HG02678 (cell line): ENCODE measurements at regions not wholly inside any gene's neighbourhood (a gene's known extent, or its start where the extent isn't known, plus 50 kb on each side); places are given as distances from the start of the nearest gene placed in this dataset.
A peak's percentile ranks its signal among the peaks of the same experiment; 100 is the strongest.

ENCODE experiments used
- ATAC-seq: cut with Tn5 transposase; IDR thresholded peaks from one replicate; pipeline ENCODE4 v1.9.1; 2021; ENCODE audit warnings: mild to moderate bottlenecking, moderate library complexity; ENCODE audit not compliant: unreplicated experiment

DNA sequence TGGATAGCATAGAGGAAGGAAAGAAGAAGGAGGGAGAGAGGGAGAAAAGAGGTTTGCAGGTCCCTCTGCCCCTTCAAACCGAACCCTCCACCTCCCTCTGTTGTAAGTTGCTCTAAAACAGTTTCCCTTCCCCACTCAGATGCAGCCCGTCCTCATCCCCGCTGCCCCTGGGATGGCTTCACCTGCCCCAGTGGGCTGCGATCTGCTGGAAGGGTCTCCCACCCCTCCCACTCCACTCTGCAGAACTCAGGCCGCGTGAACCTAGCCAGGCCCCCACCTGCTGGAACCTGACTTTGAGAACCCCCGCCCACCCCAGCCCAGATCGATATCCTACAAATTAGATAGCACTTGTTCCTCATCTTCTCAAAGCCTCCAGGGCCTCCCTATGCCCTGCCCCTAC lies 190.8 kb downstream of the DLL1 start:
- no peak for ATAC-seq

DNA sequence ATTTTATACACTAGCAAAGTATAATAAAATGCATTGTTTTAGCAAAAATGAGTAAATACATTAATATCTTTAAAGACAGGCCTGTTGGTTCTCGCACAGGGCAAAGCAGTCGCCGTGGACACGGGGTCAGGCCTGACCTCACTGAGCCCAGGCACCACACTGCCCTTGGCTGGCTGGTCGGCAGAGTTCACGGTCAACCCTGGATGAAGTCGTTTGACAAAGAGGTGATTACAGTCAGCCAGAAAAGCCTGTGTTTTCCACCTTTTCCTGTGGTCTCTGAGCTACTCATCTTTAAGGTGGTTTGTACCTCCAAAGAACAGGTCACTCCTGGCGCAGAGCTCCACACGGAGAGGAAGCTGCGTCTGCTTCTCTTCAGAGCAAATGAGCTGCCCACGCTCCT lies 191.5 kb downstream of the DLL1 start:
- ATAC-seq: no peak

GRCh38 chr6:170098428-170099170 lies 192.3 kb downstream of the DLL1 start:
- ATAC-seq: no peak

DNA sequence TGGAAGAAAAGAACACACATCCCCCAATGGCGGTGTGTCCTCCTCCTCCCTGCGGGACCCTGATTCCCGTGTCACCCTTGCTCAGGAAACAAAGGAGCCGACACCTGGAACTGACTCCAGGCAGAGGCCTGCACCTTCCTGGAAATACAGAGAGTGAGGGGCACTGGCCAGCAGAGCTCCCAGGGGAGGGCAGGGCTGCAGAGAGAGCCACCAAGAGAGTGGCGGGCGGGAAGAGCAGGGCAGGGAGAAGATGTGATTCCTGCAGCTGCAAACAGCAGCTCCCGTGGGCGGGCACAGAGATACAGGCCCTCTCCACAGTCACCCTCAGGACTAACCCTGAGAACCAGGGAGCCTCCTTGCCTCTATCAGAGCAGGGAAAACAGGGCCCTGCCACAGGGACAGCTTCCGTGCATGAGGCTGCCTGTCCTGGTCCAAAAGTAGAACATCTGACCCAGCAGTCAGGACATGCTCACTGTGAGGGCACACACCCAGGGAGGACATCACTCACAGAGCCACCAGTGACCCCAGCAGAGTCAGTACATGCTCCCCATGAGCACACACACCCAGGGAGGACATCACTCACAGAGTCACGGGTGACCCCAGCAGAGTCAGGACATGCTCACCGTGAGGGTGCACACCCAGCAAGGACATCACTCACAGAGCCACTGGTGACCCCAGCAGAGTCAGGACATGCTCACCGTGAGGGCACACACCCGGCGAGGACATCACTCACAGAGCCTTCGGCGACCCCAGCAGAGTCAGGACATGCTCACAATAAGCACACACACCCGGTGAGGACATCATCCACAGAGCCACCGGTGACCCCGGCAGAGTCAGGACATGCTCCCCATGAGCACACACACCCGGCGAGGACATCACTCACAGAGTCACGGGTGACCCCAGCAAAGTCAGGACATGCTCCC lies 193.1 kb downstream of the DLL1 start:
- ATAC-seq: no peak

DNA sequence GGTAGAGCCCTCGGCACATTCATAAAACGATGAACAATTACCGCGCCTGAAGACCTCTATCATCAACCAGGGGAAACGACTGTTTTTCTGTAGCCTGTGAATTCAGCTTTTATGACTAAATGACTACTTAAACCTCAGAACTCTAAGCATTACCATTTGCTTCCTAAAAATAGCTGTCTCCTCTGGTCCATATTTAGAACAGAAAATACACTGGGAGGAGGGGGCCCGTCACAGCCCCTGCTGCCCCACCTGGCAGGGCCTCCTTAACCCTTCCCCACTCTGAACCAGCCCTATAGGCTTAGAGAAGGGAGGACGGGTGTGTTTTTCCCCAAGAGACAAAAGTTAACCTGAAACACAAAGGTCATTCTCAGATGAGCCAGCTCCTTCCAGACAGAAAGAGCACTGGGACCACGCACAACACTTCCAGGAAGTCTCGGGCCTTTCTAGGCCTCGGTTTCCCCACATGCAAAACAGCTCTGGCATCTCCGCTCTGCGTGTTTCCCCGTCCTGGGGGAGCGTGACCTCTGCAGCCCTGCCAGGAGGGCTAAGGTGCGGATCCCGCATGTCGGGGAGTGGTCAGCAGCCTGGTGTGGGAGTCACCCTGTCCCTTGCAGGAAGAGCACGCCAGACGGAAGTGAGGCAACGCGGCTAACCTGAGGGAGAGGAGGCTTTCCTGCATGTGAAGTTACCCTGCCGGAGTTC lies 193.9 kb downstream of the DLL1 start:
- ATAC-seq: no peak

DNA sequence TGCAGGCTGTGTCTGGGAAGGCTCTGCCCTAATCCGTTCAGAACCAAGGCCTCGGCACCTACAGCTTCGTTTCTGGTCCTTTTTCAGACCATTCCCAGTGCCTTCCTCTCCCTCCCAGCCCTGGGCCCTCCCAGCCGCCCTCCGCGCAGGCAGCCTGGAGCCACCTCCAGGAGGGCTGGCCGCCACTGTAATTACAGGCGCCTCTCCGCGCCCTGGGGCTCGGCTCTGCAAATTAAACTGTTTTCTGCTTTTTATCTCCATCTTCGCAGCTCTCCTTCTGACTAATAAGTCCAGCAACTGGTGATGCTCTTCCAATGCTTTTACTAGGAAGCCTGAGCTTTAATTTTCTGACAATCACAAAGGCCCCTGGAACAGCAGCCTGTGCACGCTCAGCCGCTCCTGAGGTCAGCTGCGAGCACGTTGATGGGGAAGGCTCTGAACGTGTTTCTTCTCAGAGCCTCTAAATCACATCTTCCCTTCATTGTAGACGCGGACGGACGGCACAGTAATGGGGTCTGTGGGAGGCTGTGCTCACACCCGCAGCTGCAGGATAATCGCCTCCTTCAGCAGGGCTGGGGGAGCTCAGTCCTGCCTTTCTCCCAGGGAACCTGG lies 194.6 kb downstream of the DLL1 start:
- ATAC-seq: no peak

DNA sequence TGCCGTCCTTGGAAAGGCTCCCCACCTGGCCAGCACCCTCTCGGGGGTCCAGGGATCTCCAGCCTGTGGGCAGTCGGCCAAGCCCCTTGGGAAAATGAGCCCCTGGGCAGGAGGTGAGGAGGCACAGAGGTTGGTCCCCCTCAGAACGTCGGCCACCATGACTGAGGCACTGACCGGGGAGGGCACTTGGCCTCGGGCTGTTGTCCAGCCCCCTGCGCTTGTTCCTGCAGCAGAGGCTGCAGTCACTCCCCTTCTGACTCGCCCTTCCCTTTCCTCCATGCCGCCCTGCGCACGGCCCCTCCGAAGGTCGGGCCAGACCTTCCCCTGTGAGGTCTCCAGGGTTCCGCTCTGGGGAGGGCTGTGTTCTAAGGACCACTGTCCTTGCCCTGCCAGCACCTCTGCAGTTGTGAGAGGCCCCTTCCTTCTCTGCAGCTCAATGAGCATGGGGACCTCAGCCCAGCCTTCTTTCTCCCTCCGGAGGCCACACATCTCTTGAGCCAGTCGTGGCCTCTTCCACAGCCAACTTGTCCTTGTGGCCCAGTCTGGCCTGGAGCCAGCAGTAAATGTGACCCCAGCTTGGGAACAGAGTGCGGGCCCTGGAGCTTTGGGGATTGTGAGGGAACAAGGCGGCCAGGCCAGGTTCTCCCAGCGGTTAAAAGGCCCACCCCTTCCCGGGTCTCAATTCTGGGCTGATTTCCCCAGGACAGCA lies 195.5 kb downstream of the DLL1 start:
- ATAC-seq: no peak

- no peak for ATAC-seq
Observed at GRCh38 chr6:170094686-170095272, 196.1 kb downstream of the DLL1 start.

DNA sequence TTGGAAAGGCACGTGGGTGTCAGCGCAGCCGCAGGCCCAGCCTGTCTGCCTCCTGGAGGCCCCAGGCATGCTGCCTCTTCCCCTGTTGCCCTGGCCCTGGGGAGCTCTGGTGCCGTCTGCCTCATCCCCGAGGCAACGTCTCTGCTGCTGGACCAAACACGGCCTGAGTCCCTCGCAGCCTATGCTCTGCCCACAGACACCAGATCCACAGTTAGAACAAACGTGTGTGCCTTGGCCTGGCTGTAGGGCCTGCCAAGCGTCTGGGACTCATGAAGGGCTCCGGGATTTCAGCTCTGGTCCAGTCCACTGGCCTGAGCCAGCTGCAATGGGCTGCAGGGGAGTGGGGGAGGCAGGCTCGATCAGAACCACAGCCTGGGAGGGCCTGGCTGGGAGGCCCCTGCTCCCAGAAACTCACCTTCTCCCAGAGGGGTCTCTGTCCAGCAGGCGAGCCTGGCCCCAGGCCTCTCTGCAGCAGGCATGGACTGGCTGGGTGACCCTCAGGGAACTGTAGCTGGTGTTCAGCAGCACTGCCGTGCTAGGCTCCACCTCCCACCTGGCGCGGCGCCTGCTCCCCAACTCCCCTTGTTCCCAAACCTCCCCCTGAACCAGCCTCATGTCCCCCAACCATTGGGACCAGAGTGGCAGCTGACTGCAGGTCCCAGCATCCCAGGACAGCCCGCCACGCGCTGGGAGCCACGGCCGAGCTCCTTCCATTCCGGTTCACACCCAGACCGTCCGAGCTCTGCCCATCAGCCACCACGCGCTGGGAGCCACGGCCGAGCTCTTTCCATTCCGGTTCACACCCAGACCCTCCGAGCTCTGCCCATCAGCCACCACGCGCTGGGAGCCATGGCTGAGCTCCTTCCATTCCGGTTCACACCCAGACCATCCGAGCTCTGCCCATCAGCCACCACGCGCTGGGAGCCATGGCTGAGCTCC lies 197.0 kb downstream of the DLL1 start:
- ATAC-seq: no peak

GRCh38 chr6:170093276-170093657 lies 197.6 kb downstream of the DLL1 start:
- ATAC-seq: no peak

DNA sequence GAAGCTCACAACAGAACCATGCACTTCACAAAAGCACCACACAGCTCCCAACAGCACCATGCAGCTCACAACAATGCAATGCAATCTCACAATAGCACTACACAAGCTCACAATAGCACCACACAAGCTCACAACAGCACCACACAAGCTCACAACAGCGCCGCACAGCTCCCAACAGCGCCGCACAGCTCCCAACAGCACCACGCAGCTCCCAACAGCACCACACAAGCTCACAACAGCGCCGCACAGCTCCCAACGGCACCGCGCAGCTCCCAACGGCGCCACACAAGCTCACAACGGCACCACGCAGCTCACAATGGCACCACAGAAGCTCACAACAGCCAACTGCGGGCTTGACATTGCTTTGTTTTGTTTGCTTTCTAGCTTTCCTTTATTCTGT lies 198.1 kb downstream of the DLL1 start:
- no peak for ATAC-seq

- no peak for ATAC-seq
Observed at GRCh38 chr6:170091639-170092579, 199.0 kb downstream of the DLL1 start.

DNA sequence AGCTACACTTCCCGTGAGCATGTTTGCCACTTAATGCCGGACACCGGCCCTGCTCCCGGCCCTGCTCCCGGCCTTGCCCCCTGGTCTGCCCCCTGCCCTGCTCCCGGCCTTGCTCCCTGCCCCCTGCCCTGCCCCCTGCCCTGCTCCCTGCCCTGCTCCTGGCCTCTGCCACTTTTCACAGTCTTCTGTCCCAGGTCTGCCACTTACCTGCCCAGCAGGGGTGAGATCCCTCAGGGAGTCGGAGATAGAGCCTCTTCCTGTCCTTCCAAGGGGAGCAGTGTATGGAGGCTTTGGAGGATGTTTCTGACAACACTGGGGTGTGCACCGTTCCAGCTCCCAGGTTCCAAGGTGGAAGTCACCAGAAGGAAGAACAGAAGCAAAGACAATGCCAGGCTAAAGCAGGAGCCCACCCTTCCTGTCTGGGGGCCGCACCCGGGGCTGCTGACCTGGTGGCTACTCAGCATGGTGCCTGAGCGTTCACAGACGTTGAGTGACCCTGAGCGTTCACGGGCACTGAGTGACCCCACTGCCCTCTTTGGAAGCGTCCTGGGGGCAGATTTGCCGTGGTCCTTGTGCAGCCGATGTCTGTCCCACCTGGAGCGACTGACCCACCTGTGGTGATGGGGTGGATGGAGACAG lies 199.8 kb downstream of the DLL1 start:
- ATAC-seq: no peak

GRCh38 chr6:170090561-170090960 lies 200.3 kb downstream of the DLL1 start:
- no peak for ATAC-seq

DNA sequence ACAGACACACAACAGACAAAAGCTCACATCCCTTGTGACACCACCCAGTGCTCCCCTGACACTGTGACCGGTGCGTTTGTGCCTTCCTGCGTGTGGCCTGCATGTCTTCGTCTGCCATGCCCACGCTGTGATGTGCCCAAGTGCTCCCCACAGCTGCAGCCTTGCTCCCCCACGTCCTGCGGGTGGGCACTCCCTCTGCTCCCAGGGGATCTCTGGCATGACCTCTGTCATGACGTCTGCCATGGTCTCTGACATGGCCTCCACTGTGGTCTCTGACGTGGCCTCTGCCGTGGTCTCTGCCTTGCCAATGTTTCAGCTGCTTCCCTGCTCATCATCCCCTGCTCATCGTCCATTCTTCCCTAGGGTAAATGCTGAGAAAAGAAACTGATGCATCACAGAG lies 200.9 kb downstream of the DLL1 start:
- no peak for ATAC-seq

DNA sequence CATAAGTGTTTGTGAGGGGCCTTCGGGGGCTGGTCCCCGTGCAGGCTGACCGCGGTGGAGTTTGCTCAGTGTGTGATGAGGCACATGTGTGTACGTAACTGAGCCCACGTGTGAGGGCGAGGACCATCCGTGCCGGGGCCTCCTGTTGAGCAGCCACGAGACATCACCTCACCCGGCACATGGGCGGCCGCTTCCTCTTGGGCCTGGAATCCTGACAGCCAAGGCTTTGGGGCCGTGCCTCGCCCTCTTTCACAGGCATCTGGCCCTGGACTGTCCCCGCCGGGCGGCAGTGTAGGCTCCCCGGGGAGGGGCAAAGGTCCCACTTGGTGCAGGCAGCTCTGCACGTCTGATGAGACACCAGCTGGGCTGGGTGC lies 202.3 kb downstream of the DLL1 start:
- peak; percentile 2 for ATAC-seq

GRCh38 chr6:170087941-170088581 lies 202.8 kb downstream of the DLL1 start:
- peak; percentile 56 for ATAC-seq
